ENCODE measurements at regions not wholly inside any gene's neighbourhood (a gene's known extent, or its start where the extent isn't known, plus 50 kb on each side); places are given as distances from the start of the nearest gene placed in this dataset.
"Not testable (repeated sequence)": the region's sequence is repeated elsewhere in the genome, so short reads cannot be mapped to it uniquely, and the experiment has no call there.

GRCh38 chr1:10908266-10908665, 104.2 kb upstream of the TARDBP start:
- Histone ChIP-seq H3K27me3 (peaks cover 60% of the 10 kb centered on the region), H3K4me1 (no peaks in the 10 kb centered on the region)

DNA sequence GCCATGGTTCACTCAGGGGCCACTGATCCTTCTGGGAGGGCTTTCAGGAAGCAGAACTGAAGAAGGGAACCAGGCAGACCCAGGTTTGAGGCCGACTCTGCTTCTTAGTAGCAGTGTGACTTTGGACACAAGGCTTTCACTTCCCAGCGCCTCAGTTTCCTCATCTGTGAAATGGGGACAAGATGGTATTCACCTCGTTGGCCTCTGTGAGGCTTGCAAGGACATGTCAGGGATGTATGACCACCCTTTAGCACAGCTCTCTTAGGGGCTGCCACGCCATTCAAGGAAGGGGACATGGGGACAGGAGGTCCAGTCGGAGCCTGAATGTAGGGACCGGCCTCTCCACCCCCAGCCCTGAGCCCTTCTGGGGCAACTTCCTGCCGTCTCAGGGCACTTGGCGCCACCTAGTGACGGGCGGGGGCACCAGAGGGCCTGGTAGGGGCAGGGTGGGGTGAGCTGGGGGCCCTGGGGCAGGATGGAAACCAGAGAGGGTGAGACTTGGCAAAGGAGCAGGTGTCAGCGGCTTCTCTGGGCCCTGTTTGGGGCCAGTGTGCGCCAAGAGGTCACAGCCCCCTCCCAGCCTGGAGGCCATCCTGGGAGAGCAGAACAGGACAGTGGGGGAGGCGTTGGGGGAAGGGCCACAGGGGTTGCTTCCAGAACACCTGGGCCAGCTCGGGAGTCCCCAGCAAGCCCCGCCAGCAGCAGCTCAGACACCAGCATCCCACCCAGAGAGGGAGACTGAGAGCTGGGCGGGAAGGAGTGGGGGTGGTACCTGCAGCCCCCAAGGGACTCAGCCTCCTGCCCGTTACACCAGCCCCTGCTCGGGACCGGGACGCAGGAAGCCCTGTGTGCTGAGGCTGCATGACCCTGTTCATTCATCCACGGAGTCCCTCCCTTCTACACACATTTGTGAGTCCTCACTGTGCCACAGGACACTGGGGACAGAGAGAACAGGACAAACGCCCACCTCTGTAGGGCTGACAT, 102.5 kb upstream of the TARDBP start:
- H3K4me1 ChIP-seq: no peaks in the 10 kb centered on the region
- DNase-seq: peak; percentile 74

More at GRCh38 chr1:10908266-10908665, 104.2 kb upstream of the TARDBP start:
- no peaks in the 10 kb centered on the region for H3K36me3 ChIP-seq
- no peak overlapping the region for H3K4me3 ChIP-seq
- no peak overlapping the region for H3K27ac ChIP-seq
- DNase-seq: no peak
- no peaks in the 10 kb centered on the region for H3K9me3 ChIP-seq (replicated peaks)

GRCh38 chr1:10910681-10911489, 101.6 kb upstream of the TARDBP start:
- no peak overlapping the region for H3K27ac ChIP-seq
- peaks cover 44% of the 10 kb centered on the region for H3K27me3 ChIP-seq
- H3K36me3 ChIP-seq: no peaks in the 10 kb centered on the region
- no peak for DNase-seq
- no peak overlapping the region for H3K4me3 ChIP-seq
- H3K9me3 ChIP-seq (replicated peaks): no peaks in the 10 kb centered on the region
- no peaks in the 10 kb centered on the region for H3K4me1 ChIP-seq

More for the DNA sequence above, 102.5 kb upstream of the TARDBP start:
- H3K27ac ChIP-seq: no peak overlapping the region
- peaks cover 45% of the 10 kb centered on the region for H3K27me3 ChIP-seq
- no peaks in the 10 kb centered on the region for H3K9me3 ChIP-seq (replicated peaks)
- no peaks in the 10 kb centered on the region for H3K36me3 ChIP-seq
- no peak overlapping the region for H3K4me3 ChIP-seq

DNA sequence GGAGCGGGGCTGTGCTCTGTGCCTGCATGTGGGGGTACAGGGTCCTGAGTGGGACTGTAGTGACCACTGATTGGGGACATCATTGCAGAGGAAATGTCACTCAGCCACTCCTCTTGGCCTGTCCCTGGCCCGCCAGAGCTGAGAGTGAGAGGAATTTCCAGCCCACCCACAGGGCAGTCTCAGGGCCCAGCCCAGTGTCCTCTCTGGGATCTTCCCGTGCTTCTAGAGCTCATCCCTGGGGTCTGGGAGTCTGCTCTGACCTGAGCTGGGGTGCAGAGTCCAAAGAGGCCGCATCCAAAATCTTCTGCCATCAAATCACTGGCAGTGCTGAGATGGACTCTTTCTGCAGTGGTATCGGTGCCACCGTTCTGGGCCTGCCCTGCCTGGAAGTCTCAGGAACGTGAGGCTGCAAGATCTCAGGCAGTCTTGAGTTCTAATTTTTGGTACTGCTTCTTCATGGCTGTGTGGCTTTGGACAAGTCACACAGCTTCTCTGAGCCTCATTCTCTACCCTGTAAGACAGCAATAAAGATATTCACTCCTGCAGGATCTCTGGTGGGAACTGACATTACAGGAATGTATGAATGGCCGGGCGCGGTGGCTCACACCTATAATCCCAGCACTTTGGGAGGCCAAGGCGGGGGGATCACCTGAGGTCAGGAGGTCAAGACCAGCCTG, 100.8 kb upstream of the TARDBP start:
- Histone ChIP-seq H3K27me3 (peaks cover 38% of the 10 kb centered on the region), H3K27ac (no peak overlapping the region), H3K4me3 (no peak overlapping the region), H3K9me3 (replicated peaks) (no peaks in the 10 kb centered on the region), H3K4me1 (no peaks in the 10 kb centered on the region), H3K36me3 (no peaks in the 10 kb centered on the region)
- no peak for DNase-seq

DNA sequence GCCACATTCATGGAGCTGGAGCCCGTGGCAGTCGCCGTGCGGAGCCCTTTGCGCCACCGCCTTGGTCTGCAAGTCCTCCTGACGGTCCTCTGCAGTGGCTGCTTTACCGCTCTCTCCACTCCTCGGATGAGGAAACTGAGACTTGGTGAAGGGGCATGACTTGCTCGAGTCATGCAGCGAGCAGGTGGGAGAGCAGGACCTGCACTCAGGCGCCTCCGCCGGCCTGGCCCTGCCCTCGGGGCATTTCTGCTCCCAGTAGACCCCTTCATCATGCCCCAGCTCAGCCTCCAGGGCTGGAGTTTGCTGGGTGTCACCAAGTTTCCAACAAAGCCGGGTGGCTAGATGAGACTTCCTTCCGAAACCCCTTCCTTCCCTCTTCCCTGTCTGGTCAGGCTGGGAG, 100.0 kb upstream of the TARDBP start:
- peaks cover 30% of the 10 kb centered on the region for H3K27me3 ChIP-seq

GRCh38 chr1:10914056-10914455, 98.4 kb upstream of the TARDBP start:
- Histone ChIP-seq H3K27ac (no peak overlapping the region), H3K9me3 (replicated peaks) (no peaks in the 10 kb centered on the region), H3K4me3 (no peak overlapping the region), H3K27me3 (peaks cover 16% of the 10 kb centered on the region), H3K36me3 (no peaks in the 10 kb centered on the region), H3K4me1 (no peaks in the 10 kb centered on the region)
- DNase-seq: no peak

More for the DNA sequence above, 100.0 kb upstream of the TARDBP start:
- no peak overlapping the region for H3K4me3 ChIP-seq
- no peaks in the 10 kb centered on the region for H3K4me1 ChIP-seq
- no peak overlapping the region for H3K27ac ChIP-seq
- H3K36me3 ChIP-seq: no peaks in the 10 kb centered on the region
- DNase-seq: no peak
- H3K9me3 ChIP-seq (replicated peaks): no peaks in the 10 kb centered on the region

DNA sequence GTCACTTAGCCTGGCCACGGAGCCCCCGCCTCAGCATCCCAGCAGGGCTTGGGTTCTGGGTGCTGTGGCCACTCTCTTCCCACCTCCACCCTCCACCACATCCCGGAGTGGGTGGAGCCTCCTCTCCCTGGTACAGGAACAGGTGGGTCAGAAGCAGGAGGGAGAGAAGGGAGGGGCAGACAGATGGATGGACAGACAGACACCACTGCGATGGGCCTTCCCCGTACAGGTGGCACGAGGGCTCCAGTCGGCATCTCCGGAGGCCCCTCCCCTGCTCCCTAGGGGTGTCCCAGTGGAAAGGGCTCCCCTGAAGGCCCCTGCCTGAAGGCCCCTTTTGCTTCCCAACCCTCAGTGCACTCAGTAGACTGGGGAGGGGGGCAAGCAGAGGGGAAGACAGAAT, 96.9 kb upstream of the TARDBP start:
- no peak for DNase-seq
- Histone ChIP-seq H3K36me3 (no peaks in the 10 kb centered on the region), H3K27me3 (peaks cover 12% of the 10 kb centered on the region; the same call in 1 of the 2 replicates), H3K4me1 (no peaks in the 10 kb centered on the region), H3K9me3 (replicated peaks) (no peaks in the 10 kb centered on the region), H3K4me3 (no peak overlapping the region), H3K27ac (no peak overlapping the region)

DNA sequence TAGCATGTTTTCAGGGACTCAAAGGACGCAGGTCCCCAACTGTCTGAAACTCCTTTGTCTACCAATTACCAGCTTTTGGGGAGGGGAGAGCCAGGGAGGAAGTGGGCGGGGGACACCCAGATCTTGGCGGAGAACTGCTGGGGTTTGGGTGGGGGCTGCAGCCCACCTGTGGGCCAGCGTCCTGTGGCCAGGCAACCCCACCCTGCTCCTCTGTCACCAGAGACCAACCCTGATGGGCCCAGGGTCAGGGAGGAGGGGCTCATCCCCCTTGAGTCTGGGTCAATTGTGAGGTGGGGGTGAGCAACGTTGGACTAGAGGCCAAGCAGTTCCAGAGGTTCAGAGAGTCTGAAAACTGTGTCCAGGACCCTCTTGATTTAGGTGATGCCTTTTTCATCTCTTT, 96.1 kb upstream of the TARDBP start:
- no peaks in the 10 kb centered on the region for H3K9me3 ChIP-seq (replicated peaks)
- DNase-seq: no peak
- no peak overlapping the region for H3K4me3 ChIP-seq
- peaks cover 6% of the 10 kb centered on the region; the same call in 1 of the 2 replicates for H3K27me3 ChIP-seq
- H3K4me1 ChIP-seq: no peaks in the 10 kb centered on the region
- H3K27ac ChIP-seq: no peak overlapping the region
- H3K36me3 ChIP-seq: no peaks in the 10 kb centered on the region

DNA sequence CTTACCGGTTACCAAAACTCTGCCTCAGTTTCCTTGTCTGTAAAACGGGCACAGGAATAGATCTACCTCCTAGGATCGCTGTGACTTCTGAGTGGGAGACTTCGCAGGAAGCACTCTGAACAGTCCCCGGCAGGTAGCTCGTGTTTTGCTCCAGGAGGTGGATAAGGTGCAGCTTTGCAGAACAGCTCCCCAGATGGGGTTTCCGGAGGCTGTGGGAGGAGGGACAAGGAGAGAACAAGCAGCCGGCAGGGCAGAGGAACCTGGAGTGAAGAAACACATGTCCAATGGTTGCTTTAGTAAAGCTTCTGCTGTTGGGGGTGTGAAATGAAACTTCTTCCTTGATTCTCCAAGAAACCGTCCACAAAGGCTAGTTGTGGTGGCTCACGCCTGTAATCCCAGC, 95.5 kb upstream of the TARDBP start:
- DNase-seq: no peak
- H3K36me3 ChIP-seq: no peaks in the 10 kb centered on the region
- H3K4me1 ChIP-seq: no peaks in the 10 kb centered on the region
- H3K27ac ChIP-seq: no peak overlapping the region
- no peak overlapping the region for H3K4me3 ChIP-seq
- H3K9me3 ChIP-seq (replicated peaks): no peaks in the 10 kb centered on the region
- no peaks in the 10 kb centered on the region for H3K27me3 ChIP-seq

DNA sequence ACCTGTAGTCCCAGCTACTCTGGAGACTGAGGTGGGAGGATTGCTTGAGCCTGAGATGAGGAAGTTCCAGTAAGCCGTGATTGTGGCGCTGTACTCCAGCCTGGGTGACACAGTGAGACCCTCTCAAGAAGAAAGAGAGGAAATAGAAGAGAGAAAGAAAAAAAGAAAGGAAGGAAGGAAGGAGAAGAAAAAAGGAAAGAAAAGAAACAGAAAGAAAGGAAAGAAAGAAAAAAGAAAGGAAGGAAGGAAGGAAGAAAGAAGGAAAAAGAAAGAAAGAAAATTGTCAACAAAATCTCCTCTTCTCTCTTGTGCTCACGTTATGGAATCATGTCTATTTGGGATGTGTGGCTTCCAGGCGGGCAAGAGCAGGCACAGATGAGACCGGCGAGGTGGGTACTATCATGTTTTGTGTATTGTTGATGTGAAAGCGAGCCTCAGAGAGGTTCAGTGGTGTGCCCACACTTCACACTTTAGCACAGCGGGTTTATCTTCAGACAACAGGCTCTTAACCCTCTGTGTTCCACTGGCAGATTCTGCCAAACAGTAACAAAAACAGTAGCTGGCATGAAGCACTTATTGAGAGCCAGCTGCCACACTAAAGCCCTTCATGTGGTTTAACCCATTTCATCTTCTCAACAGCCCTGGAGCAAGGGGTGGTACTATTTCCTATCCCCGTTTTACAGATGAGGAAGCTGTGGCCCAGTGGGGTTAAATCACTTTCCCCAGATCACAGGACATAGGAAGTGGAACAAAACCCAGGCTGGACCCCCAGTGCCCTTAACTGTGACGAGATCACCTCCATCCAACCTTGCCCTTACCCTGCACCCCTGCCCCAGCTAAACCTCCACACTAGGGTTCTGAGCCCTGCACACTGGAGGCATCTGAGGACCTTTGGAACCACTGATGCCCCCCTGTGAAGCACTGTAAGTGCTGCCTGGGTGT, 94.7 kb upstream of the TARDBP start:
- Histone ChIP-seq H3K27ac (no peak overlapping the region), H3K27me3 (no peaks in the 10 kb centered on the region), H3K9me3 (replicated peaks) (no peaks in the 10 kb centered on the region), H3K4me1 (no peaks in the 10 kb centered on the region), H3K36me3 (no peaks in the 10 kb centered on the region), H3K4me3 (no peak overlapping the region)
- DNase-seq: peak in 1 of 2 experiments; percentile 46

- H3K27me3 ChIP-seq: no peaks in the 10 kb centered on the region
- no peak overlapping the region for H3K4me3 ChIP-seq
- H3K9me3 ChIP-seq (replicated peaks): no peaks in the 10 kb centered on the region
- peak in 1 of 2 experiments; percentile 51 for DNase-seq
- no peak overlapping the region for H3K27ac ChIP-seq
- no peaks in the 10 kb centered on the region for H3K4me1 ChIP-seq
- no peaks in the 10 kb centered on the region for H3K36me3 ChIP-seq
Observed at GRCh38 chr1:10918531-10918930, 93.9 kb upstream of the TARDBP start.

- Histone ChIP-seq H3K27ac (no peak overlapping the region), H3K4me3 (no peak overlapping the region), H3K27me3 (no peaks in the 10 kb centered on the region), H3K36me3 (no peaks in the 10 kb centered on the region), H3K4me1 (no peaks in the 10 kb centered on the region), H3K9me3 (replicated peaks) (no peaks in the 10 kb centered on the region)
- no peak for DNase-seq
Observed at GRCh38 chr1:10920063-10920626, 92.3 kb upstream of the TARDBP start.

GRCh38 chr1:10922315-10923060, 90.0 kb upstream of the TARDBP start:
- not testable (repeated sequence) for H3K4me3 ChIP-seq; H3K27me3 ChIP-seq; H3K4me1 ChIP-seq; H3K27ac ChIP-seq; DNase-seq; H3K9me3 ChIP-seq (replicated peaks); H3K36me3 ChIP-seq
